Neural progenitor cell (in vitro differentiated cells): ENCODE measurements at regions not wholly inside any gene's neighbourhood (a gene's known extent, or its start where the extent isn't known, plus 50 kb on each side); places are given as distances from the start of the nearest gene placed in this dataset.

ENCODE experiments used
- DNase-seq: peaks from one replicate; pipeline ENCODE4 v3.0.0-alpha.2; 2016; ENCODE audit warnings: low spot score
- H2AFZ ChIP-seq: fragments of 200-600 bp; sonication (generic); replicated peaks from 2 replicates; pipeline ENCODE4 v1.6.1; 2016; ENCODE audit warnings: antibody characterized with exemption
- H3F3A ChIP-seq: fragments of 200-600 bp; sonication (generic); 2 replicates; pipeline ENCODE4 v1.6.1; 2016; ENCODE audit warnings: antibody characterized with exemption, low read depth
- H3K27ac ChIP-seq: fragments of 200-600 bp; sonication (generic); 2 replicates; pipeline ENCODE4 v1.5.1; 2016; ENCODE audit warnings: mild to moderate bottlenecking
- H3K27me3 ChIP-seq: fragments of 200-600 bp; sonication (generic); 2 replicates; pipeline ENCODE4 v1.6.1; 2016; ENCODE audit warnings: mild to moderate bottlenecking, moderate library complexity
- H3K36me3 ChIP-seq: fragments of 200-600 bp; sonication (generic); 2 replicates; pipeline ENCODE4 v1.5.1; 2016
- H3K4me1 ChIP-seq: fragments of 200-600 bp; sonication (generic); 2 replicates; pipeline ENCODE4 v1.6.1; 2016; ENCODE audit warnings: mixed run types
- H3K4me2 ChIP-seq: fragments of 200-600 bp; sonication (generic); 2 replicates; pipeline ENCODE4 v1.6.1; 2016
- H3K4me3 ChIP-seq: fragments of 200-600 bp; sonication (generic); 2 replicates; pipeline ENCODE4 v1.5.1; 2016
- H3K79me2 ChIP-seq: fragments of 200-600 bp; sonication (generic); 2 replicates; pipeline ENCODE4 v1.6.1; 2016; ENCODE audit warnings: low read depth
- H3K9ac ChIP-seq: fragments of 200-600 bp; sonication (generic); 2 replicates; pipeline ENCODE4 v1.6.1; 2016
- H3K9me3 ChIP-seq: fragments of 200-600 bp; sonication (generic); 2 replicates; pipeline ENCODE4 v1.5.1; 2016; ENCODE audit warnings: low read depth
- H4K20me1 ChIP-seq: fragments of 200-600 bp; sonication (generic); 2 replicates; pipeline ENCODE4 v1.6.1; 2016; ENCODE audit warnings: low read depth
- H3K27ac Mint-ChIP-seq: 3 replicates; pipeline ENCODE4 v1.8.0; 2021; ENCODE audit warnings: mixed read lengths
- H3K27me3 Mint-ChIP-seq: 2 replicates; pipeline ENCODE4 v1.8.0; 2022; ENCODE audit warnings: low read depth, mild to moderate bottlenecking, inconsistent platforms, moderate library complexity, mixed read lengths; ENCODE audit not compliant: insufficient read depth
- H3K36me3 Mint-ChIP-seq: 3 replicates; pipeline ENCODE4 v1.8.0; 2021; ENCODE audit warnings: mixed read lengths
- H3K4me1 Mint-ChIP-seq: 3 replicates; pipeline ENCODE4 v1.8.0; 2021; ENCODE audit warnings: mixed read lengths
- H3K4me3 Mint-ChIP-seq: 3 replicates; pipeline ENCODE4 v1.8.0; 2021; ENCODE audit warnings: mild to moderate bottlenecking, moderate library complexity, mixed read lengths
- H3K9me3 Mint-ChIP-seq: 3 replicates; pipeline ENCODE4 v1.8.0; 2020; ENCODE audit warnings: mixed read lengths
- CTCF ChIP-seq: fragments of 200-600 bp; sonication (generic); IDR thresholded peaks from 2 replicates; pipeline ENCODE4 v1.5.1; 2017; ENCODE audit warnings: antibody characterized with exemption, mild to moderate bottlenecking
- EZH2 ChIP-seq: fragments of 200-600 bp; sonication (generic); IDR thresholded peaks from 2 replicates; pipeline ENCODE4 v1.6.1; 2017; ENCODE audit warnings: antibody characterized with exemption, mild to moderate bottlenecking, moderate library complexity
- EZH2phosphoT487 ChIP-seq: fragments of 200-600 bp; sonication (generic); IDR thresholded peaks from 2 replicates; pipeline ENCODE4 v1.6.1; 2017; ENCODE audit warnings: antibody characterized with exemption

GRCh38 chr6:77383026-77383425 lies 80.3 kb downstream of the HTR1B start:
- H3K4me2 ChIP-seq: no peak overlapping the region
- Mint-ChIP-seq H3K9me3 (no peaks in the 10 kb centered on the region), H3K27me3 (no peaks in the 10 kb centered on the region), H3K36me3 (no peaks in the 10 kb centered on the region), H3K4me1 (no peaks in the 10 kb centered on the region), H3K27ac (no peak overlapping the region), H3K4me3 (no peak overlapping the region)
- H2AFZ ChIP-seq: no peak overlapping the region
- TF ChIP-seq CTCF (no peak), EZH2 (no peak), EZH2phosphoT487 (no peak)
- no peak overlapping the region for H3K27ac ChIP-seq
- no peaks in the 10 kb centered on the region for H4K20me1 ChIP-seq
- no peak overlapping the region for H3K4me3 ChIP-seq
- no peak overlapping the region for H3K9ac ChIP-seq
- no peaks in the 10 kb centered on the region for H3K4me1 ChIP-seq
- H3F3A ChIP-seq: no peaks in the 10 kb centered on the region
- no peaks in the 10 kb centered on the region for H3K79me2 ChIP-seq
- no peak for DNase-seq
- H3K27me3 ChIP-seq: no peaks in the 10 kb centered on the region
- no peaks in the 10 kb centered on the region for H3K36me3 ChIP-seq
- no peaks in the 10 kb centered on the region for H3K9me3 ChIP-seq

GRCh38 chr6:77373955-77374354 lies 89.3 kb downstream of the HTR1B start:
- TF ChIP-seq EZH2phosphoT487: no peak
- TF ChIP-seq EZH2: no peak
- no peak for TF ChIP-seq CTCF
- Histone ChIP-seq H3K9ac (no peak overlapping the region), H3F3A (no peaks in the 10 kb centered on the region), H3K4me1 (no peaks in the 10 kb centered on the region), H2AFZ (no peak overlapping the region), H3K4me3 (no peak overlapping the region), H4K20me1 (no peaks in the 10 kb centered on the region), H3K79me2 (no peaks in the 10 kb centered on the region), H3K36me3 (no peaks in the 10 kb centered on the region), H3K27ac (no peak overlapping the region), H3K4me2 (no peak overlapping the region), H3K9me3 (no peaks in the 10 kb centered on the region), H3K27me3 (no peaks in the 10 kb centered on the region)
- no peak for DNase-seq
- no peaks in the 10 kb centered on the region for H3K36me3 Mint-ChIP-seq
- H3K4me1 Mint-ChIP-seq: no peaks in the 10 kb centered on the region
- peaks cover 2% of the 10 kb centered on the region for H3K27me3 Mint-ChIP-seq
- H3K9me3 Mint-ChIP-seq: no peaks in the 10 kb centered on the region
- no peak overlapping the region for H3K27ac Mint-ChIP-seq
- no peak overlapping the region for H3K4me3 Mint-ChIP-seq

GRCh38 chr6:77371748-77372147 lies 91.5 kb downstream of the HTR1B start:
- Mint-ChIP-seq H3K36me3 (no peaks in the 10 kb centered on the region), H3K27me3 (peaks cover 2% of the 10 kb centered on the region), H3K4me1 (no peaks in the 10 kb centered on the region), H3K27ac (no peak overlapping the region), H3K9me3 (no peaks in the 10 kb centered on the region), H3K4me3 (no peak overlapping the region)
- Histone ChIP-seq H3K27ac (no peak overlapping the region), H3K9me3 (no peaks in the 10 kb centered on the region), H4K20me1 (no peaks in the 10 kb centered on the region), H3K79me2 (no peaks in the 10 kb centered on the region), H3K36me3 (no peaks in the 10 kb centered on the region), H2AFZ (no peak overlapping the region), H3K9ac (no peak overlapping the region), H3K4me1 (peaks cover 11% of the 10 kb centered on the region), H3K27me3 (no peaks in the 10 kb centered on the region), H3F3A (no peaks in the 10 kb centered on the region), H3K4me2 (no peak overlapping the region), H3K4me3 (no peak overlapping the region)
- no peak for TF ChIP-seq EZH2
- no peak for TF ChIP-seq EZH2phosphoT487
- TF ChIP-seq CTCF: no peak
- no peak for DNase-seq
